Activated CD4-positive, alpha-beta T cell treated with anti-CD3 and anti-CD28 coated beads for 1 hour (primary cell): ENCODE measurements at regions not wholly inside any gene's neighbourhood (a gene's known extent, or its start where the extent isn't known, plus 50 kb on each side); places are given as distances from the start of the nearest gene placed in this dataset.

Source experiments
- DNase-seq: peaks from one replicate; pipeline ENCODE4 v3.0.0-alpha.2; 2020

- DNase-seq: no peak
These were observed 49.8 kb upstream of the RAP1B start for GRCh38 chr12:68560851-68561422.
